GM23338 (cell line): ENCODE measurements at regions not wholly inside any gene's neighbourhood (a gene's known extent, or its start where the extent isn't known, plus 50 kb on each side); places are given as distances from the start of the nearest gene placed in this dataset.

Source experiments
- ATAC-seq: fragments of 200-7000 bp; cut with Tn5 transposase; 3 replicates; pipeline ENCODE4 v1.9.1; 2020
- DNase-seq: peaks from one replicate; pipeline ENCODE4 v3.0.0-alpha.2; 2015; ENCODE audit warnings: low spot score
- H2AFZ ChIP-seq: fragments of 200-600 bp; sonication (generic); 2 replicates; pipeline ENCODE4 v1.8.0; 2016; ENCODE audit warnings: antibody characterized with exemption, mild to moderate bottlenecking, moderate library complexity
- H3F3A ChIP-seq: fragments of 200-600 bp; sonication (generic); replicated peaks from 2 replicates; pipeline ENCODE4 v1.8.0; 2017; ENCODE audit warnings: antibody characterized with exemption, mixed run types, low read depth
- H3K27ac ChIP-seq: fragments of 200-600 bp; sonication (generic); 2 replicates; pipeline ENCODE4 v1.6.1; 2016; ENCODE audit warnings: low read depth
- H3K27me3 ChIP-seq: fragments of 200-600 bp; sonication (generic); 2 replicates; pipeline ENCODE4 v1.8.0; 2016; ENCODE audit warnings: mild to moderate bottlenecking, mixed run types, moderate library complexity; ENCODE audit not compliant: insufficient read depth
- H3K36me3 ChIP-seq: fragments of 200-600 bp; sonication (generic); 2 replicates; pipeline ENCODE4 v1.8.0; 2016; ENCODE audit warnings: mild to moderate bottlenecking; ENCODE audit not compliant: insufficient read depth
- H3K4me1 ChIP-seq: fragments of 200-600 bp; sonication (generic); 2 replicates; pipeline ENCODE4 v1.8.0; 2016; ENCODE audit warnings: mild to moderate bottlenecking, moderate library complexity; ENCODE audit not compliant: insufficient read depth
- H3K4me2 ChIP-seq: fragments of 200-600 bp; sonication (generic); 2 replicates; pipeline ENCODE4 v1.7.1; 2017; ENCODE audit warnings: mixed run types
- H3K4me3 ChIP-seq: fragments of 200-600 bp; sonication (generic); 2 replicates; pipeline ENCODE4 v1.6.1; 2016; ENCODE audit warnings: mixed run types
- H3K79me2 ChIP-seq: fragments of 200-600 bp; sonication (generic); replicated peaks from 2 replicates; pipeline ENCODE4 v1.8.0; 2017; ENCODE audit warnings: mild to moderate bottlenecking; ENCODE audit not compliant: insufficient read depth
- H3K9me2 ChIP-seq: fragments of 200-600 bp; sonication (generic); 2 replicates; pipeline ENCODE4 v1.8.0; 2017; ENCODE audit not compliant: insufficient read depth
- H4K20me1 ChIP-seq: fragments of 200-600 bp; sonication (generic); replicated peaks from 2 replicates; pipeline ENCODE4 v1.8.0; 2017; ENCODE audit warnings: mild to moderate bottlenecking; ENCODE audit not compliant: insufficient read depth
- H3K27ac Mint-ChIP-seq: 2 replicates; pipeline ENCODE4 v1.8.0; 2020; ENCODE audit warnings: inconsistent platforms, mild to moderate bottlenecking, moderate library complexity, mixed read lengths
- H3K27me3 Mint-ChIP-seq: 3 replicates; pipeline ENCODE4 v1.8.0; 2022; ENCODE audit warnings: low read depth, mild to moderate bottlenecking, moderate library complexity, mixed read lengths, inconsistent platforms; ENCODE audit not compliant: insufficient read depth, poor library complexity
- H3K36me3 Mint-ChIP-seq: 3 replicates; pipeline ENCODE4 v1.8.0; 2021; ENCODE audit warnings: low read depth, mild to moderate bottlenecking, inconsistent platforms, moderate library complexity, mixed read lengths
- H3K4me1 Mint-ChIP-seq: 3 replicates; pipeline ENCODE4 v1.8.0; 2020; ENCODE audit warnings: mild to moderate bottlenecking, inconsistent platforms, mixed read lengths
- H3K4me3 Mint-ChIP-seq: 3 replicates; pipeline ENCODE4 v1.8.0; 2021; ENCODE audit warnings: moderate library complexity, mild to moderate bottlenecking, inconsistent platforms, mixed read lengths
- H3K9me3 Mint-ChIP-seq: 3 replicates; pipeline ENCODE4 v1.8.0; 2020; ENCODE audit warnings: moderate library complexity, mild to moderate bottlenecking, inconsistent platforms, mixed read lengths
- CREB1 ChIP-seq: fragments of 250-450 bp; sonication (Bioruptor Pico); IDR thresholded peaks from 2 replicates; pipeline ENCODE4 v1.5.0; 2020; ENCODE audit warnings: low read depth, mild to moderate bottlenecking, moderate library complexity
- CTCF ChIP-seq, 2 experiments: fragments of 200-600 bp in 1 of 2; sonication (generic) in 1 of 2; conservative IDR thresholded peaks; 2 replicates each; pipeline versions ENCODE4 v1.5.1 to v1.6.1; 2016 to 2017; ENCODE audit warnings: antibody characterized with exemption in 2 of 2, low read depth in 2 of 2, mild to moderate bottlenecking in 2 of 2, moderate library complexity in 1 of 2
- ETS1 ChIP-seq: IDR thresholded peaks from 2 replicates; pipeline ENCODE4 v1.6.1; 2016; ENCODE audit warnings: antibody characterized with exemption
- EZH2 ChIP-seq: fragments of 200-600 bp; sonication (generic); IDR thresholded peaks from one replicate; pipeline ENCODE4 v1.8.0; 2017; ENCODE audit warnings: antibody characterized with exemption, mild to moderate bottlenecking, low read depth; ENCODE audit not compliant: unreplicated experiment
- EZH2phosphoT487 ChIP-seq: fragments of 200-600 bp; sonication (generic); IDR thresholded peaks from one replicate; pipeline ENCODE4 v1.8.1; 2018; ENCODE audit warnings: antibody characterized with exemption; ENCODE audit not compliant: unreplicated experiment
- JUNB ChIP-seq: IDR thresholded peaks from one replicate; pipeline ENCODE4 v1.6.1; 2016; ENCODE audit warnings: antibody characterized with exemption; ENCODE audit not compliant: unreplicated experiment
- NANOG ChIP-seq: IDR thresholded peaks from 2 replicates; pipeline ENCODE4 v1.6.1; 2016; ENCODE audit warnings: antibody characterized with exemption, borderline replicate concordance
- POLR2AphosphoS5 ChIP-seq: IDR thresholded peaks from 2 replicates; pipeline ENCODE4 v1.6.1; 2016; ENCODE audit warnings: antibody characterized with exemption, low read depth
- REST ChIP-seq: IDR thresholded peaks from one replicate; pipeline ENCODE4 v1.6.1; 2018; ENCODE audit warnings: antibody characterized with exemption; ENCODE audit not compliant: unreplicated experiment
- STAT1 ChIP-seq: IDR thresholded peaks from one replicate; pipeline ENCODE4 v1.6.1; 2016; ENCODE audit warnings: antibody characterized with exemption; ENCODE audit not compliant: unreplicated experiment
- ZNF114 ChIP-seq: fragments of 250-450 bp; sonication (Bioruptor Pico); IDR thresholded peaks from 2 replicates; pipeline ENCODE4 v1.5.0; 2020; ENCODE audit warnings: mild to moderate bottlenecking, moderate library complexity
- ZNF331 ChIP-seq: fragments of 250-450 bp; sonication (Bioruptor Pico); IDR thresholded peaks from 2 replicates; pipeline ENCODE4 v1.5.0; 2020; ENCODE audit warnings: low read depth, mild to moderate bottlenecking, moderate library complexity
- ZNF462 ChIP-seq: fragments of 250-450 bp; sonication (Bioruptor Pico); IDR thresholded peaks from 2 replicates; pipeline ENCODE4 v1.5.0; 2020; ENCODE audit warnings: mild to moderate bottlenecking, moderate library complexity

GRCh38 chr4:164337219-164337944 is 416.5 kb upstream of the SMIM31 start:
- no peak overlapping the region for H3K27ac Mint-ChIP-seq
- H3K9me2 ChIP-seq, result peaks cover 3% of the 10 kb centered on the region; the same call in 1 of the 2 replicates
- H3K4me3 Mint-ChIP-seq, result no peak overlapping the region
- no peaks in the 10 kb centered on the region for H3F3A ChIP-seq
- peaks cover 4% of the 10 kb centered on the region; the same call in 1 of the 3 replicates for H3K36me3 Mint-ChIP-seq
- ATAC-seq (peak; percentile 36; the same call in 2 of the 3 replicates), DNase-seq (peak; percentile 4)
- H3K36me3 ChIP-seq, result peaks cover 11% of the 10 kb centered on the region
- no peaks in the 10 kb centered on the region for H4K20me1 ChIP-seq
- H3K4me1 Mint-ChIP-seq, result no peaks in the 10 kb centered on the region
- H3K79me2 ChIP-seq, result no peaks in the 10 kb centered on the region
- no peaks in the 10 kb centered on the region for H3K27me3 Mint-ChIP-seq
- no peak overlapping the region for H3K4me2 ChIP-seq
- no peaks in the 10 kb centered on the region for H3K27me3 ChIP-seq
- no peak overlapping the region for H3K27ac ChIP-seq
- no peak overlapping the region for H3K4me3 ChIP-seq
- H3K9me3 Mint-ChIP-seq, result peaks cover 12% of the 10 kb centered on the region; the same call in 2 of the 3 replicates
- H3K4me1 ChIP-seq, result no peaks in the 10 kb centered on the region
- no peak overlapping the region for H2AFZ ChIP-seq
- no peak for TF ChIP-seq ZNF462
- TF ChIP-seq CTCF (conservative IDR thresholded peaks at IDR 0.05; ENCODE audit: low read depth in 2 of 2), result no peak
- TF ChIP-seq EZH2, result no peak
- TF ChIP-seq NANOG, result no peak
- no peak for TF ChIP-seq JUNB
- no peak for TF ChIP-seq ETS1
- no peak for TF ChIP-seq REST
- no peak for TF ChIP-seq ZNF114
- TF ChIP-seq ZNF331 (CRISPR knock-in tag), result no peak
- TF ChIP-seq EZH2phosphoT487, result no peak
- TF ChIP-seq STAT1, result no peak
- TF ChIP-seq CREB1, result no peak
- no peak for TF ChIP-seq POLR2AphosphoS5
